ENCODE measurements at regions not wholly inside any gene's neighbourhood (a gene's known extent, or its start where the extent isn't known, plus 50 kb on each side); places are given as distances from the start of the nearest gene placed in this dataset.

DNA sequence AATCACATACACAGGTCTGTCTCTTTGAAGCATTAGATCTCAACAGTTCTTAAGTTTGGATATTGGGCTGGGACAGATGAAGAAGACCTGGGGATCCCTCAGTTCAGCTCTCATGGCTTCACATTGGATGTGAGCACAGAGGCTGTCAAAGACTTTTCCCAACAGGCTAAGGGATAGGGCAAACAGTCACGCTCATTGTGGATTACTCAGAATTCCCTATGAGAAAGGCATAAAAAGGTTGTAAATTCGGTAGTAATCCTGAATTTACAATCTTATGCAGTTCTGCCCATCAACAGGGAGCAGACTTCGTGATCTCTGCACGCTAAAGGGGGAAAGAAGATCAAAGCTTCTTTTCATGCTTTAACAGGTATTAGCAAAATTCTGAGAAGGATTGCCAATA is 448.4 kb downstream of the DAD1 start:
- TF ChIP-seq GATA2 (IDR thresholded peaks at IDR 0.05; ENCODE audit: low read depth, low read length) (no peak), GATA3 (IDR thresholded peaks at IDR 0.05; ENCODE audit: low read depth, low read length) (no peak)
